Dermis microvascular lymphatic vessel endothelial cell (primary cell): ENCODE measurements at regions not wholly inside any gene's neighbourhood (a gene's known extent, or its start where the extent isn't known, plus 50 kb on each side); places are given as distances from the start of the nearest gene placed in this dataset.
"Not testable (repeated sequence)": the region's sequence is repeated elsewhere in the genome, so short reads cannot be mapped to it uniquely, and the experiment has no call there.

Experiments used
- DNase-seq, 2 donors: peaks; one replicate each; pipeline versions ENCODE4 v3.0.0 to v3.0.0-alpha.2; 2010; ENCODE audit warnings: low read depth in 2 of 2

GRCh38 chr7:90067171-90067570 is 87.1 kb upstream of the STEAP1 start:
- DNase-seq = peak in 1 of 2 donors; percentile 2

GRCh38 chr7:90070238-90070637 is 84.0 kb upstream of the STEAP1 start:
- DNase-seq = not testable (repeated sequence)

GRCh38 chr7:90078921-90079320 is 75.3 kb upstream of the STEAP1 start:
- DNase-seq = no peak

GRCh38 chr7:90081621-90082020 is 72.6 kb upstream of the STEAP1 start:
- no peak for DNase-seq

GRCh38 chr7:90092506-90092905 is 61.8 kb upstream of the STEAP1 start:
- no peak for DNase-seq

- DNase-seq = no peak
Observed at GRCh38 chr7:90094030-90094429, 60.2 kb upstream of the STEAP1 start.
